NCI-H128 (cell line): ENCODE measurements at regions not wholly inside any gene's neighbourhood (a gene's known extent, or its start where the extent isn't known, plus 50 kb on each side); places are given as distances from the start of the nearest gene placed in this dataset.
"Not testable (repeated sequence)": the region's sequence is repeated elsewhere in the genome, so short reads cannot be mapped to it uniquely, and the experiment has no call there.

Experiments used
- DNase-seq: peaks from one replicate; lab custom pipeline; 2025; ENCODE audit not compliant: unreplicated experiment; lab: John Stamatoyannopoulos, UW

GRCh38 chr14:40058901-40059897, 627.0 kb upstream of the FBXO33 start:
- DNase-seq: no peak

GRCh38 chr14:40053416-40053815, 621.2 kb upstream of the FBXO33 start:
- DNase-seq: no peak

- no peak for DNase-seq
These were observed 596.8 kb upstream of the FBXO33 start for GRCh38 chr14:40028991-40029390.

GRCh38 chr14:40025101-40025500, 592.9 kb upstream of the FBXO33 start:
- no peak for DNase-seq

DNA sequence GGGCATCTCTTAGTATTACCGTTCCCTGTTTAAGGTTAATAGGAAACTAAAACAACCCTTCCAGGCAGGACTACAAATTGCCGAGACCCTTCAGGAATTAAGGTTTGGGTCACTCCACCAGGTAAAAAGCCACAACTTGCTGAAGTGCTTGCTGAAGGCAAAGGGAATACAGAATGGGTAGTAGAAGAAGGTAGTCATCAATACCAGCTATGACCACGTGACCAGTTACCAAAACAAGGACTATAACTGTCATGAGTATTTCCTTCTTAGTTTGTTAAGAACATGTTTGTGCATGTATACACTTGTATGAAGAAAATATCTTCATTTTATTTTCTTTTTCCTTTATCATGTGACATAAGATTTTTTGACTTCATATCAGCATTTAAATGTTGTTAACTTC, 578.7 kb upstream of the FBXO33 start:
- DNase-seq: no peak

- DNase-seq: no peak
These were observed 577.5 kb upstream of the FBXO33 start for GRCh38 chr14:40009771-40010170.

- DNase-seq: not testable (repeated sequence)
These were observed 576.1 kb upstream of the FBXO33 start for GRCh38 chr14:40008345-40008744.

DNA sequence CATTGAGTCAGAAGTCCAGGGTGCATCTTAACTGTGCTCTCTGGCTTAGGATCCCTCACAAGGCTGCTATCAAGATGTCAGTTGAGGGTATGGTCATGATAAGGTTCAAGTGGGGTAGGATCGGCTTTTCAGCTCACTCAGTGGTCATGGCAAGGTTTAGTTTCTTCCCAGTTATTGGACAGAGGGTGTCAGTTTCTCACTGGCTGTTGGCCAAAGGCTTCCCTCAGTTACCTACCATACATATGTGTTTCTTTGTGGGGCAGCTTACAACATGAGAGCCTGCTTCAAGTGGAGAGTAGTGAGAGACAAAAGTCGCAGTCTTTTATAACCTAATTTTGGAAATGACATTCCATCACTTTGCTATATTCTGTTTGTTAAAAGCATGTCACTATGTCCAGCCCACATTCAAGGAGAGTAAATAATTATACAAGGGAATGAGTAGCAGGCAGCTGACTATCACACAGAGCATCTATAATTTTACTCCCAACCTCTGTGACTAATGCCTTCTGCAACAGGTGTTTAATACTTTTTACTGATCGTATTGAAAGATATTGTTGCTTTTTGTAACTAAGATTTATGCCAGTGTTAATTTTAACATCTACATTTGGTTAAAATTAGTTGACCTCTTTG, 572.8 kb upstream of the FBXO33 start:
- DNase-seq: no peak

GRCh38 chr14:40003773-40004172, 571.5 kb upstream of the FBXO33 start:
- DNase-seq: peak; percentile 63

DNA sequence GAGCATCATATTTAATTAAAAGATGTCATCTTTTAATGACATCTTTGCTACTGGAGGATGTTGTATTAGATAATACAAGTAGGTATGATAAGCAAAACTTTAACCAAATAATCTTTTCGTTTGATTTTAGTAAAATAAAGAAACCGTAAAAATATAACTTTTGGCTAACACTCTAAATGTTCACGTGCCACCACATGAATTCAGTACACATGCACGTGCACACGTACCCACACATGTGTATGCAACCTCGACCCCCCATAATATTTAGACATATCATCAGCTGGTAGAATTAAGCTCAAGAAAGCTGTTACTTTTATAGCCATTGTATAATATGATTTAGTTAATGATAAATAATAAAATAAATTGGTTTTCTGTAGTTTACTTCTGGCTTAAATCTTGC, 566.6 kb upstream of the FBXO33 start:
- no peak for DNase-seq

DNA sequence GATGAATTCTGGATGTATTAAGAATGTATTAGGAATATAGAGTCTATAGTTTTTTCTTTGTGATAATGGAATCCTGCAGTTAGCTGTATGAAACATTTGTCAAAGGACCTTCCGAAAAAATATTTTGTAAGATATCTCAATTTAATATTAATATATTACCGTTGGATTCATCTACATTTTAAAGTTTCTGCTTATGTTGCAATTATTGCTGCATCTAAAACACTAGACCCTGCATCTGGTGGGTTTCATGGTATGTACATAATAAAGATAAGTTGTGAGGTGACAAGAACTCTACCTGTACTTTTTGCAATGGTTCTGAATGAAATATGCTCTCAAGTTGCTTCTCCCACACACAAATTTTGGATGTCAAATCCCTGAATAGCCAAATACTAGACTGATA, 565.9 kb upstream of the FBXO33 start:
- DNase-seq: no peak

- DNase-seq: peak; percentile 88
These were observed 558.8 kb upstream of the FBXO33 start for GRCh38 chr14:39991041-39991440.

GRCh38 chr14:39988939-39989338, 556.7 kb upstream of the FBXO33 start:
- peak; percentile 10 for DNase-seq

DNA sequence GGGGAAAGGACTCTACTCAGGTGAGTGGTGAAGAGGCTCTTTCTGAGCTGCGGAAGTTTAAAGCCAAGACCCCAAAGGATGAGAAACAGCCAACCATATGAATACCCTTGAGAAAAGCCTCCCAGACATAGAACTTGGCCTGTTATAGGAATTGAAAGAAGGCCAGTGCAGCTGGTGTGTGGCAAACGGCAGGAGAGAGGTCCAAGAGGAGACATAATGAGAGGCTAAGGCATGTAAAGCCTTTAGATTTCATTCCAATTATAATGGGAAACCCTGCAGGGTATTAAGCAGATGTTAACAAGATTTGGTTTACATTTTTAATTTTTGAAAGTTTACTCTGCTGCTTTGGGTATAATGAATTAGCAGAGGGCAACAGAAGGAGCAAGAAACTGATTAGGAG, 552.1 kb upstream of the FBXO33 start:
- DNase-seq: no peak

GRCh38 chr14:39977198-39977597, 545.0 kb upstream of the FBXO33 start:
- no peak for DNase-seq

- no peak for DNase-seq
These were observed 541.8 kb upstream of the FBXO33 start for GRCh38 chr14:39974036-39974435.

GRCh38 chr14:39972704-39973103, 540.5 kb upstream of the FBXO33 start:
- no peak for DNase-seq

DNA sequence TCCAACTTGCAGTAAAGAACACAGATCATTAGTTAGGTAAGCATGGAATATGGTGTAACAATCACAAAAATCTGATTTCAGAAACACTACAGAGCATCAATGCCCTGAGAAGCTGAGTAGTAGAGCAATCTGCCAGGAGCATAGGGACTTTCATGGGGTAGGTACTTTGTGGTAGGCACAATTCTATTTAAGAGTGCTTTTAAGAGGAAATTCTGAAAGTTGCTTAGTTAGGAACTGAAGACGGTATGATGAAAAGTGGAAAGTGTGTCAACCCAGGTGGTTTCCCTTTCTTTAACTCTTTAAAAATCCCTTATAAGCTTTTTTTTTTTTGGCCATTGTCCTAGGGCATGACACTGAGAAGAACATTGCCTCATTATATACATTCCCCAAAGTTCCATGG, 535.7 kb upstream of the FBXO33 start:
- DNase-seq: no peak

DNA sequence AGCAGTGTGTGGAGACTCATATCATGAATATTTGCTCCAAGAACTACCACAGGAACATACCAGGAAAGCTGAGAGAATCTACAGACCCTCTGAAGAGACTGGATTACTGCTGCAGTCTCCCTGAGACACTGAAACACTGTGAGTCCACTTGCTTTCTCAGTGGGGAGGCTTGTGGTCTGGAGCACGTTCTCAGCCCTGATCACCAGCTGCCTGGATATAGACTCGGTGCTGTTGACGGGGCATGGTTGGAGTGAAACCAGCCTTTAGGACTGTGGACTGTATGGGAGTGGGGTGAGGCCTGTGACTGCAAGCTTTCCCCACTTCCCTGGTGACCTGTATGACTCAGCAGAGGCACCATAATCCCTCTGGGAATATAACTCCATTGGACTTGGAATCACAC, 525.8 kb upstream of the FBXO33 start:
- no peak for DNase-seq

- DNase-seq: no peak
These were observed 525.1 kb upstream of the FBXO33 start for GRCh38 chr14:39957290-39957689.

DNA sequence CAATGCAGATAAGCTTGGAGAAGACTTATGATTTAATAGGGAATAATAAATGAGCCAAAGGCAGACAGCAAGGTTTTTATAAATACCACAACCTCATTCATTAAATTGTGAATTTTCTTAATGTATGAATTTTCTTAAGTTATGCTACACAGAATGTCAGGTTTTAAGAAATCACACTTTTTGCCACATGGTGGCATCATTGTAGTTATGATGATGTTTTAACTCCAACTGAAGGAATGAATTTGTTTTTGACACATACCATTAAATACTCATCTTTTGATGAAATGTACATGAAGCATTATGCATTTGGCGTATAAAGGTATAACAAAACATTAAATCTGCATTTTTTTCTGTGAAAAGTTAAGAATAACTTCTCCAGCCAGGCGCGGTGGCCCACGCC, 524.1 kb upstream of the FBXO33 start:
- no peak for DNase-seq

- no peak for DNase-seq
These were observed 516.0 kb upstream of the FBXO33 start for GRCh38 chr14:39948235-39948634.
